ENCODE measurements at regions not wholly inside any gene's neighbourhood (a gene's known extent, or its start where the extent isn't known, plus 50 kb on each side); places are given as distances from the start of the nearest gene placed in this dataset.
"Not testable (repeated sequence)": the region's sequence is repeated elsewhere in the genome, so short reads cannot be mapped to it uniquely, and the experiment has no call there.

DNA sequence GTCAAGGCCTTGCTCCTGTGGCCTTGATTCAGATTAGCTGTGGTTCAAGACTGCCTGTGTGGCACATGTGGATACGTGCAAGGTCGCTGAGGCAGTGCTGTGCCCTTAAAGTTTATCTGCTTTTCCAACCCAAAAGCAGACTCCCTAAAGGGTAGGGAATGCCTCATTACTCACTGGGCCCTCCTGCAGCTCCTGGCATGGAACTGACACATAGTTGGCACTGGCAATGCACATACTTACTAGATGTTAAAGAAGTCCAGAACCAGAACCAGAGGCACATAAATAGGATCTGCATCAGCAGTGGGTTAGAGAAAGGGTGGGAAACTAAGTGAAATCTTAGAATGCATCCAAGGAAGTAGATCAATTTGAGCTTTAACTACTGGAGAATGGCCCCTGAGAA, 90.6 kb upstream of the MLN start:
- no peak overlapping the region for H3K27ac ChIP-seq
- TF ChIP-seq, protein P1, sequence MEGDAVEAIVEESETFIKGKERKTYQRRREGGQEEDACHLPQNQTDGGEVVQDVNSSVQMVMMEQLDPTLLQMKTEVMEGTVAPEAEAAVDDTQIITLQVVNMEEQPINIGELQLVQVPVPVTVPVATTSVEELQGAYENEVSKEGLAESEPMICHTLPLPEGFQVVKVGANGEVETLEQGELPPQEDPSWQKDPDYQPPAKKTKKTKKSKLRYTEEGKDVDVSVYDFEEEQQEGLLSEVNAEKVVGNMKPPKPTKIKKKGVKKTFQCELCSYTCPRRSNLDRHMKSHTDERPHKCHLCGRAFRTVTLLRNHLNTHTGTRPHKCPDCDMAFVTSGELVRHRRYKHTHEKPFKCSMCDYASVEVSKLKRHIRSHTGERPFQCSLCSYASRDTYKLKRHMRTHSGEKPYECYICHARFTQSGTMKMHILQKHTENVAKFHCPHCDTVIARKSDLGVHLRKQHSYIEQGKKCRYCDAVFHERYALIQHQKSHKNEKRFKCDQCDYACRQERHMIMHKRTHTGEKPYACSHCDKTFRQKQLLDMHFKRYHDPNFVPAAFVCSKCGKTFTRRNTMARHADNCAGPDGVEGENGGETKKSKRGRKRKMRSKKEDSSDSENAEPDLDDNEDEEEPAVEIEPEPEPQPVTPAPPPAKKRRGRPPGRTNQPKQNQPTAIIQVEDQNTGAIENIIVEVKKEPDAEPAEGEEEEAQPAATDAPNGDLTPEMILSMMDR (conservative IDR thresholded peaks at IDR 0.05) = no peak

DNA sequence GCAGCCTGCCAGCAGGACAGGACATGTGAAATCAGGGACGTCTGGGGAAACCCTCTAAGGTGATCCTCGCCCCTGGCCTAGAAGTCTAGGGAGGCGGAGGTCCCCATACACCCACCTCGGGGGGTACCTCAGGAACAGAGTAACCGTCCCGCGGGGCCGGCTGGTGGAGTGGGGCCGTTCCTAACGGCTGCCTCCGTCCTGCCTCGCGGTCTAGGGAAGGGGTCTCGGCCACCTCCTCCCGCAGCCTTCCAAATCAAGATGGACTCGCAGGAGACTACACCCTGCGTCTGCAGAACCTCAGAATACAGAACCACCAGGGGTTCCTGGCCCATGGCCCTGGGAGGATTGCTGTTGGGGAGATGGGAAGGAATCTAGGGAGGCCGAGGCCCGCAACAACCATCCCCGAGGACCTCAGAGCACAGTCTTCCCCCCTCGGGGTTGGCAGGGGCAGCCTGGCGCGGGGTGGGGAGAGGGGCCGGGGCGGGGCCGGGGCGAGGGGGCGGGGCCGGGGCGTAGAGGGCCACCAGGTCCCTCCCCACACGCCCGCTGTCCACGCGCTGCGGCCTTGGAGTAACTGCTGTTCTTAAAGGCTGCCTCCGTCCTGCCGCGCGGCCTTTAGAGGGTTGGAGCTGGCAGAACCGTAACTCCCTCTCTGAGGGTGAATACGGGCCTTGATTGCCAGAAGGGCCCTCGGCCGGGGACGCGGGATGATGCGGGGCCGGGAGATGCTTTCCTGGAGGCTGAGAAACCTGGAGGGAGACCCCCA, 89.0 kb upstream of the MLN start:
- H3K27ac ChIP-seq = no peak overlapping the region
- TF ChIP-seq, protein P1 (conservative IDR thresholded peaks at IDR 0.05) = no peak

DNA sequence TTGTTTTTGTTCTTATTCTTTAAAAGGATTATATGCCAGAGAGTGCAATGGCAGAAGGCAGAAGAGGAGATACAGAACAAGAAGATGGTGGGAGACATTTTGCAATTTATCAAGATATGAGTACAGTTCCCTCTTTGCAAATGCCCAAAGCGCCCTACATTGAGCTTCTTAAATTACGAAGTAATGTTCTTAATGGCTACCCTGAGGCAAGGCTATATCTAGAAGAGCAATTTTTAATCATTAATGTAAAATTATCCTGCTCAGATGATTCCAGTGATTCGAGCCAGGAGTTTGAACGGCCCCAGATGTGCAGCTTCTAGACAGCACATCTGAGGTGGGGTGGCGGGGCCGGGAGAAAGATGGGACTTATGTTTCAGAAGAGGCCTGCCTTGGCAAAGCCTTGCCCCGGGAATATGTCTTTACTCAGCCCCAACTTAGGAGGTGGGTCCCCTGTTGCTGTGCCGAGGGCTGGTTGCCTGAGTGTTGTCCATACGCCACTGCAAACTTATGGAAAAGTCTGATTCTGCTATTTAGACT, 84.9 kb upstream of the MLN start:
- no peak overlapping the region for H3K27ac ChIP-seq

DNA sequence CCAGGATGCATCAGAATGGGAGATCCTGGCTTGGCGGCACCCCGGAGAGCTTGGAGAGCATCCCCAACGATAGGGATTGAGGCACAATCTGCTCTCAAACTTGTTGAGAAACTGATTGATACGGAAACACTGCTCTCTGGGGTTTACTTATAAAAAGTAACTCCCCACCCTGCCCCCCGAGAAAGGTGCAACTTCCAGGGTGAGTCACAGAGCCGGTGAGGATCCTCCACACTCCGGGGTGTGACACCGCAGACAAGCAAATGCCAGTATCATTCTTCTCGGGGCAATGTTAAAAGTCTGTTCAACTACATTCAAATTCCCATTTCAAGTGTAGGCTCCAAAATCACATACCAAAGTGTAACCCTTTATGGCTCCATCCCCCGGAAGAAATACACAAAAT, 84.4 kb upstream of the MLN start:
- TF ChIP-seq, protein P1 (conservative IDR thresholded peaks at IDR 0.05) = no peak
- H3K27ac ChIP-seq = no peak overlapping the region

More for the DNA sequence above, 84.9 kb upstream of the MLN start:
- TF ChIP-seq, protein P1 (conservative IDR thresholded peaks at IDR 0.05) = no peak

DNA sequence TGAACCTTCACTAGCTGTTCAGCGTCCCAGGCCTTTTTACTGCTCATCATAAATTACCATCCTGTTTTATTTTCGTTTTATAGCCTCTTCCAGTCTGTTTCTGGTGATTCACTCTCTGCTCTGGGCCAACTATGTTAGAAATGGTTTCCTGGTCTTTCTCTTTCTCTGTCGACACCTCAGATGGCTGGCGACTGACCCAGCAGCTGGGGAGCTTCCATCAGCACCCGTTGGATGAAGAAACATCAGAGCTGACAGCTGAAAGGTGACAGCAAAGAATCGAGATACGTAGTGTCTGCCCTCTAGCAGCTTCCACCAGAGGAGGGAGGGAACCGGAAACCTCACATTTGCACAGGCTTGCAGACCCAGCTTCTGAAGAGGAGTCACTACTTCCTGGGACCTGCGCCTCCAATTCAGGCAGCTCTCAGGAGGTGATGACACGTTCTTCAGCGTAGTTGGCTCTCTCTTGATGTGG, 82.9 kb upstream of the MLN start:
- peak overlapping the region; percentile 40 for H3K27ac ChIP-seq
- TF ChIP-seq, protein P1 (conservative IDR thresholded peaks at IDR 0.05) = no peak

DNA sequence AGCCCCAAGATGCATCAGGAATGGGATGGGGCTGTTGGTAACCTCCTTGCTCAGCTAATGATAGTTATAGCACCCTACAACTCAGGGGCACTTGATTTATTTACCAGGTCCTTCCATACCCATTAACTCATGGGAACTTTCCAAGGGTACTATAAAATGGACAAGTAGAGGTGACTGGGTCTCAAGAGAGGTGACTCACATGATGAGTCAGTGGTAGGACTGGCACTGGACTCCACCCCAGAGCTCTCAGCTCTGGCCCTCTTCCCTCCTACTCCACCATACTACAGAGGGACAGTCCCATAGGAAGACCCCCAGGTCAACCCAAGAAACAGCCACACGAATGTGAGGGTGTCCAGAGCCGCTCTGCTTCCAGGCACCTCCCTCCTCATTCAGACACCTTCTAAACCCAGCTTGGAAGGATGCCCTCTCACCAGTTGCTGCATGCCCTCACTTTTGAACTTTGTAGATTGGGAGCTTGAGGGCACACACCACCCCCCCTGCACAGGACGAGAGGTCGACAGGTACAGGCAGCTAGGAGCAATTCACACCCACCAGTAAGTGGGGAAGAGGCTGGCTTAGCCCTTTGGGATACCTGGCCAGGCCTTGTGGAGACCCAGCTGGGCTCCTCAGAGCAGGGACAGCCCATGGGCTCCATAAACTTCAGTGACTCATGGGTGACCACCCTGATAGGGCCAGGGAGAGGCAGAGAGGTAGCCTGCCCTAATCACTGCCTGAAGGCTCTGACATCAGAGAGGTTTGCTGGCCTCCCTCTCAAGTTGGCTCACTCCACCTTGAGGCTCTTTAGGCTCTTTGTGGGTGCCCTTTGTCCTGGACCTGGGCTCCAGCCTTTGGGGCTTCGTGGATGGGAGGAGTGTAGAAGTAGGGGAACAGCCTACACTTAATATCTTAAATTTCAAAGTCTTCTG, 81.6 kb upstream of the MLN start:
- TF ChIP-seq, protein P1 (conservative IDR thresholded peaks at IDR 0.05) = no peak

DNA sequence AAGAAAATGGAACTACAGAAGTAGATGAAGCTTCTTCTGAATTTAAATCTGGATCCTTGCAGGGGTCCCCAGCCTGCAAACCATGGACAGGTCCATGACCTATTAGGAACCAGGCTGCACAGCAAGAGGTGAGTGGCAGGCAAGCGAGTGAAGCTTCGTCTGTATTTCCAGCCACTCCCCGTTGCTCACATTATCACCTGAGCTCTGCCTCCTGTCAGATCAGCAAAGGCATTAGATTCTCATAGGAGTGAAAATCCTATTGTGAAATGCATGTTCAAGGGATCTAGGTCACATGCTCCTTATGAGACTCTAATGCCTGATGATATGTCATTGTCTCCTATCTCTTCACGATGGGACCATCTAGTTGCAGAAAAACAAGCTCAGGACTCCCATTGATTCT, 79.8 kb upstream of the MLN start:
- H3K27ac ChIP-seq = not testable (repeated sequence)

More for the DNA sequence above, 81.6 kb upstream of the MLN start:
- peak overlapping the region; percentile 40; the same call in 1 of the 2 replicates for H3K27ac ChIP-seq
